ENCODE measurements at regions not wholly inside any gene's neighbourhood (a gene's known extent, or its start where the extent isn't known, plus 50 kb on each side); places are given as distances from the start of the nearest gene placed in this dataset.

DNA sequence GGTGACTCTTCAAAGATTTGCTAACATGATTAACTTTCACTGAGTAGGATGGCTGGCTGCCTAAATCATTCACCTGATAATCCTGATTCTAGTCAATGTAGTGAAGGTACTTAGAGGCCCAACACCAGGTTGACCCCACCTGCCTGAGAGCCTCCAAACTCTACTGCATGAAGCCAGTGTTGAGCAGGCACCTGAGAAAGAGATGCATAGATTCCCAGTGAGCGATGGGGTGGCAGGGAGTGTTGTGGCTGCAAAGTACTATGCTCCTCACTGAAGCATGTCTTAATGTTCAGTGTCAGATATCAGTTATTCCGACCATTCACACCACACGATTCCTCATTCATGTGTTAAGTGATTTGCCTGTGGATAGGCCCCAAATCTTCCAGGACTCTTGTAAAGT lies 804.4 kb downstream of the TLE4 start:
- no peaks in the 10 kb centered on the region for H3K9me3 ChIP-seq (ENCODE audit: control insufficient read depth, insufficient read depth, low read length)
- H3K36me3 ChIP-seq (ENCODE audit: control insufficient read depth, insufficient read depth, low read length), result no peaks in the 10 kb centered on the region
- no peaks in the 10 kb centered on the region for H3K27me3 ChIP-seq (ENCODE audit: control insufficient read depth, insufficient read depth, low read length)
- no peak overlapping the region for H3K4me3 ChIP-seq (ENCODE audit: low read depth, low read length)
- H3K9ac ChIP-seq (ENCODE audit: low read depth, low read length), result no peak overlapping the region
- peaks cover 10% of the 10 kb centered on the region for H3K4me1 ChIP-seq (ENCODE audit: control insufficient read depth, insufficient read depth, low read length)

DNA sequence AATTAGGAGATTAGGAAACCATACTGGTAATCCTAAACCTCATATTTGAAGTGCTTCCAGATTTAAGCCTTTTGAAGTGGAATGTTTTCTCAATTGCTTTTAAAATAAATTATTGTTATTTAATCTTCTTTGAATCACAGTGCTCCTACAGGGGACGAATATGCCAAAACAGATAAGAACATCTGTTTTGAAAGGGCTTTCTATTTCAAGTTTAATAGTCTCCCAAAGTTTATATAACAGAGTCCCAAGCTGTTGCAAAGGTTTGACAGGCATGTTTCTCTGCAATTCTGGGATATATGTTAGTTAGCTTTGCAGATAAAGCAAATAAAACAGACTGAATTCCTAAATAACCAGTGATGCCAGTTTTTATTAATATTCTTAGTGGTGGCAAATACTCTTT lies 803.7 kb downstream of the TLE4 start:
- H3K27me3 ChIP-seq (ENCODE audit: control insufficient read depth, insufficient read depth, low read length), result no peaks in the 10 kb centered on the region
- H3K9ac ChIP-seq (ENCODE audit: low read depth, low read length), result no peak overlapping the region
- no peak overlapping the region for H3K4me3 ChIP-seq (ENCODE audit: low read depth, low read length)
- H3K4me1 ChIP-seq (ENCODE audit: control insufficient read depth, insufficient read depth, low read length), result peaks cover 12% of the 10 kb centered on the region
- H3K9me3 ChIP-seq (ENCODE audit: control insufficient read depth, insufficient read depth, low read length), result no peaks in the 10 kb centered on the region
- no peaks in the 10 kb centered on the region for H3K36me3 ChIP-seq (ENCODE audit: control insufficient read depth, insufficient read depth, low read length)

DNA sequence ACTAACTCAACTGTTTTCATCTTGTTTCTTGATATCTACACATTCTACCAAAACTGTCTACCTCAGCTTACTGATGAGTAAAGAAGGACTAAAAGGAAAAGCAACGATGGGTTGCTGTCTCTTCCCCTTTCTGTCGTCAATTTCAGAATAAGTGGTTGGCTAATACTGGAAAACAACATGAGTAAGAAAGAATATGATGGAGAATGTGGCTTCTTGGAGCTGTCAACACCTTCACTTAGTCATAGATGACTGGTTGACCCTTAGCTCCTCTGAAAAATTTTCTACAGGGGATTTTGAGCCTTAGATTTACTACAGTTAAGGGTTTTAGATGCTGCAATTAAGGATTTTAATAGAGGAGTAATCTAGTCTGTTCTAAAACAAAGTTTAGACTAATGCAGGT lies 797.9 kb downstream of the TLE4 start:
- H3K4me3 ChIP-seq (ENCODE audit: low read depth, low read length), result no peak overlapping the region
- no peaks in the 10 kb centered on the region for H3K27me3 ChIP-seq (ENCODE audit: control insufficient read depth, insufficient read depth, low read length)
- no peak overlapping the region for H3K9ac ChIP-seq (ENCODE audit: low read depth, low read length)
- H3K4me1 ChIP-seq (ENCODE audit: control insufficient read depth, insufficient read depth, low read length), result peaks cover 8% of the 10 kb centered on the region
- H3K36me3 ChIP-seq (ENCODE audit: control insufficient read depth, insufficient read depth, low read length), result no peaks in the 10 kb centered on the region
- H3K9me3 ChIP-seq (ENCODE audit: control insufficient read depth, insufficient read depth, low read length), result no peaks in the 10 kb centered on the region

DNA sequence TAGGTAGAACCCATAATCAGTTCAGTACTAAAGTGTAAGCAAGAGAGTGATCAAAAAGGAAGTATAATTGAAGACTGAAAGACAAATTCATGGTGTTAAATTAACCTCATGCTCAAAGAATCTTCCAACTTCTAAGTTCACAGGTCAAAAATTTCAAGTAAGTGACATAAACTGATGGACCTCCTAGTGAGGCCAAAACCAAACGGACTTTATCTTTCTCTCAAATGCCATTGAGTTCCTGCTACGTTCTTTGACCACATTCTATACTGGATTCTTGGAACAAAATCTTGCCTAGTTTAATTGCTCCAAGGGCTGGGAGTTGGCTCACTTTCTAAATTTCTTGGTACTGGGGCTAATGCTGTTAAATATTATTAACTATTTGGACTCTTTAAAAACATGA lies 794.9 kb downstream of the TLE4 start:
- Histone ChIP-seq H3K27me3 (ENCODE audit: control insufficient read depth, insufficient read depth, low read length) (no peaks in the 10 kb centered on the region), H3K36me3 (ENCODE audit: control insufficient read depth, insufficient read depth, low read length) (no peaks in the 10 kb centered on the region), H3K4me1 (ENCODE audit: control insufficient read depth, insufficient read depth, low read length) (peaks cover 5% of the 10 kb centered on the region), H3K9me3 (ENCODE audit: control insufficient read depth, insufficient read depth, low read length) (no peaks in the 10 kb centered on the region), H3K9ac (ENCODE audit: low read depth, low read length) (no peak overlapping the region), H3K4me3 (ENCODE audit: low read depth, low read length) (no peak overlapping the region)

DNA sequence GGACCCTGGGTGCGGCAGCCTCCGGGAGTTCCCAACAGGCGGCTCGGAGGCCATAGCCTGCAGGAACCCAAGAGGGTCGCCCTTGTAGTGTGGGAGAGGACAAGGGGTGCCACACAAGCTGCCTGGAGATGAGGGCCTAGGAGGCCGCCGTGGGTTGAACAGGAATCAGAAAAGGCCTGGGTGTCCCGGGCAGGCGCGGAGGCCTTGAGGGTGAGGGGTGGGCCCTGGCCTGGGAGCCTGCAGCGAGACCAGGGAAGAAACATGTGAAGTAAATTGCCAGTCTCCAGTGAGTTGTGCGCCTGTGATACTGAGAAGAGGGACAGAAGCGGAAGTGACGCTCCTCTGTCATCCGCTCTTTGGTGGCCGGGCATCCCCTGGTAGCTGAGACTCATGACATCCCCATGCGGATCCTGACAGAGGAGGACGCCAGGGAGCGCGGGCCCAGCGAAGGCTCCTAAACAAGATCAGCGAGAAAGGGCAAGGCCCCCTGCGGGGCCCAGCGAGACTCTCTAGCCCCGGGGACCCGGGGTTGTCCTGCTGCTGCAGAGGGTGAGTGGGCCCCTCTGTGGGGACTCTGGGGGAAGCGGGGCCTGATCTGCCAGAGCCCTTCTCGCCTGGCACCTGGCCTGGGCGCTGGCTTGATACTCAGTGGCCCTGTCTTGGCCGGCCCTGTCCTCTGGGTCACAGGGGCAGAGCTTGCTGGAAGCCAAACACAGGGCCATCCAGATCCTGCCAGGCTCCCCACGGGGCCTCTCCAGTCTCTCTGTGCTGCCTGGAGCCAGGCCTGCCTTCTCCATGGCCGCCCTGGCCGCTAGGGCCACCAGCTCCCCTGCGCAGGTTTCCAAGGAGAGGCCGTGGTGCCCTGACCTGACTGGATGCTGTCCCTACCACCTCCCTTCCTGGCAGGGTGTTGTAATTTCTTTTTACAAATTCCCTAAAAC lies 788.4 kb downstream of the TLE4 start:
- no peaks in the 10 kb centered on the region for H3K27me3 ChIP-seq (ENCODE audit: control insufficient read depth, insufficient read depth, low read length)
- no peaks in the 10 kb centered on the region for H3K9me3 ChIP-seq (ENCODE audit: control insufficient read depth, insufficient read depth, low read length)
- H3K9ac ChIP-seq (ENCODE audit: low read depth, low read length), result no peak overlapping the region
- H3K4me1 ChIP-seq (ENCODE audit: control insufficient read depth, insufficient read depth, low read length), result no peaks in the 10 kb centered on the region
- no peak overlapping the region for H3K4me3 ChIP-seq (ENCODE audit: low read depth, low read length)
- no peaks in the 10 kb centered on the region for H3K36me3 ChIP-seq (ENCODE audit: control insufficient read depth, insufficient read depth, low read length)

DNA sequence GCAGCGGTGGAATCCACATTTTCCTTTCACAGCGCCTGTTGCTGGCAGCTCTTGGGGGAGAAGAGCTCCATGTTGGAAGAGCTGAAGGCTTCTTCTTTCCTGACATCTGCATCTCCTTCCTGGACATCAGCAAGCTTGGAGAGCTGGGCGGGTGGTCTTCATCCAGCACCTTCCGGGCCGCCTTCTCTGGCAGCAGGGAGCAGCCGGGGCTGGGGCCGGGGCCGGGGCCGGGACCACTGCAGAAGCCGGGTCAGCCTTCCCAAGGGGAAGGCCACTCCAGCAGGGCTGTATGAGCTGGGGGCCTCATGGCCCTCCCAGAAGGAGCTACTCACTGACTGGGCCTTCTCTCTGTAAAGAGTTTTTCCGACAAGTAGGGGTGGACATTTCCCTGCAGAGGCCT lies 787.5 kb downstream of the TLE4 start:
- H3K27me3 ChIP-seq (ENCODE audit: control insufficient read depth, insufficient read depth, low read length), result no peaks in the 10 kb centered on the region
- no peak overlapping the region for H3K4me3 ChIP-seq (ENCODE audit: low read depth, low read length)
- H3K9me3 ChIP-seq (ENCODE audit: control insufficient read depth, insufficient read depth, low read length), result no peaks in the 10 kb centered on the region
- no peak overlapping the region for H3K9ac ChIP-seq (ENCODE audit: low read depth, low read length)
- H3K4me1 ChIP-seq (ENCODE audit: control insufficient read depth, insufficient read depth, low read length), result no peaks in the 10 kb centered on the region
- no peaks in the 10 kb centered on the region for H3K36me3 ChIP-seq (ENCODE audit: control insufficient read depth, insufficient read depth, low read length)

DNA sequence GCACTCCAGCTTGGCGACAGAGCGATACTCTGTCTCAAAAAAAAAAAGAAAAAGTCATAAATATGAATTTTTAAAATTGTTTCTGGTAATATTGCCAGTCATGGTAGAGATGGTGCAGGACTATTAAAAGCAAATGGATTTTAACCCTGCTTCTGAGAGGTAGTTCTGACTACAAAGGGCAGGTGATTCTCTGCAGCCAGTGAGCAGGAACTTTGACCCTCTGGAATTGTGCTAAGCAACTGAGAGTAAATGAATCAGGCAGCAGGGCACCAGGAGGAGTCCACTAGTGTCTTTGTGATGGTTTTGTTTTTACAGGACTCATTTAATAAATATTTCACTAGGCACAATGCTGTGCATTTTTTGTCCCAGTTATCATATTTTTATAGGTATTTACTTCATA lies 781.2 kb downstream of the TLE4 start:
- no peak overlapping the region for H3K4me3 ChIP-seq (ENCODE audit: low read depth, low read length)
- H3K9ac ChIP-seq (ENCODE audit: low read depth, low read length), result no peak overlapping the region
- no peaks in the 10 kb centered on the region for H3K36me3 ChIP-seq (ENCODE audit: control insufficient read depth, insufficient read depth, low read length)
- no peaks in the 10 kb centered on the region for H3K4me1 ChIP-seq (ENCODE audit: control insufficient read depth, insufficient read depth, low read length)
- no peaks in the 10 kb centered on the region for H3K27me3 ChIP-seq (ENCODE audit: control insufficient read depth, insufficient read depth, low read length)
- H3K9me3 ChIP-seq (ENCODE audit: control insufficient read depth, insufficient read depth, low read length), result no peaks in the 10 kb centered on the region

DNA sequence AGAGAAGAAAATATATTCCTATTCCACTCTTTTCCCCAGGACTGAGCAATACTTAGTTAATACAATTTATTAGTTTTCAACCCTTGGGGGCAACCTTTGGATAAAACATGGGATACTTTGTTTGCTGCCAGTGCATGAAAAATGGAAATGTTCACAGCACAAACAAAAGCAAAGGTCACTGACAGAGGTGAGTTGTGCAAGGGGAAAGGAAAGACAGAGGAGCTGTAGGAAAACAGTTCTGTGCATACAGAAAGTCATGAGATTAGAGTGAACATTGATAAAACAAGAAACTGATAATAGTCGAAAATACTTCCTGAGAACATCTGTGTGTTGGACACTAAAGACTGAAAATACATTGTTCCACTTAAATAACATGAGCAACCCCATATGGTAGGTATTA lies 779.8 kb downstream of the TLE4 start:
- no peaks in the 10 kb centered on the region for H3K9me3 ChIP-seq (ENCODE audit: control insufficient read depth, insufficient read depth, low read length)
- no peaks in the 10 kb centered on the region for H3K4me1 ChIP-seq (ENCODE audit: control insufficient read depth, insufficient read depth, low read length)
- no peaks in the 10 kb centered on the region for H3K36me3 ChIP-seq (ENCODE audit: control insufficient read depth, insufficient read depth, low read length)
- no peak overlapping the region for H3K9ac ChIP-seq (ENCODE audit: low read depth, low read length)
- no peak overlapping the region for H3K4me3 ChIP-seq (ENCODE audit: low read depth, low read length)
- H3K27me3 ChIP-seq (ENCODE audit: control insufficient read depth, insufficient read depth, low read length), result no peaks in the 10 kb centered on the region

DNA sequence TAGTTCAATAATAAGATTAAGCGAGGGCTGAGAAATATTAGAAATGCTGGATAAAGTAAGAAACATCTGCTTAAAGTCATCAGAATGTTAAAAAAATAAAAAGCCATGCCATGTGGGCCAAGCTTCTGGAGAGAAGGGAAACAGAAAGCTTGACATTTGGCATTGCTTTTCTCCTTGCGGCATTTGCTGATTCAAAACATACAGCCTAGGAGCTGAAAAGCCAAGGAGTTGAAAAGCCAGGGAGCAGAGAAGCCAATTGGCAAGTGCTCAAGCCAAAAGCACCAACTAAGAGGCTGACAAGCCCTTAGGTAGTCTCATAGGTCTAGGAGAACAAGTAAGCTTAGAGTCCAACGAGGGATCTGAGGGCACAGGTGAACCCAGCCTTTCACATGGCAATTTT lies 754.3 kb downstream of the TLE4 start:
- Histone ChIP-seq H3K4me3 (ENCODE audit: low read depth, low read length) (no peak overlapping the region), H3K4me1 (ENCODE audit: control insufficient read depth, insufficient read depth, low read length) (no peaks in the 10 kb centered on the region), H3K9ac (ENCODE audit: low read depth, low read length) (no peak overlapping the region), H3K27me3 (ENCODE audit: control insufficient read depth, insufficient read depth, low read length) (no peaks in the 10 kb centered on the region), H3K36me3 (ENCODE audit: control insufficient read depth, insufficient read depth, low read length) (no peaks in the 10 kb centered on the region), H3K9me3 (ENCODE audit: control insufficient read depth, insufficient read depth, low read length) (peaks cover 2% of the 10 kb centered on the region)

DNA sequence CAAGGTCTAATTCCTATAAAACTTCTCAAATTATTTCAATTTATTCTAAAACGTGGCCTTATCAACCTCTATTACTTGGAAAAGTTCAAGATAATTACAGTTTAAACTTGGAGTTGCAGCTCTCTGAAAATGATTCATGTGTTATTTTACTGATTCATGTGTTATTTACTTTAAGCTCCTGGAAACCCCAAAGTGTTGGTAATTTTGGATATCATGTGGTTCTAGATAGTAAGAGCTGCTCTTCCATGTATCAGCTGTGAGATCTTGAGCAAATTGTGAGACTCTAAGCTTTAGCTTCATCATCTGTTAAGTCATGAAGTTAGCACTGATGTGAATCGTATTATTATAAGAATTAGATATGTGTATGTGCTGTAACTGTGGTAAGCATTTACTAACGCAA lies 749.2 kb downstream of the TLE4 start:
- no peaks in the 10 kb centered on the region for H3K4me1 ChIP-seq (ENCODE audit: control insufficient read depth, insufficient read depth, low read length)
- no peaks in the 10 kb centered on the region for H3K36me3 ChIP-seq (ENCODE audit: control insufficient read depth, insufficient read depth, low read length)
- no peak overlapping the region for H3K9ac ChIP-seq (ENCODE audit: low read depth, low read length)
- no peaks in the 10 kb centered on the region for H3K9me3 ChIP-seq (ENCODE audit: control insufficient read depth, insufficient read depth, low read length)
- no peak overlapping the region for H3K4me3 ChIP-seq (ENCODE audit: low read depth, low read length)
- no peaks in the 10 kb centered on the region for H3K27me3 ChIP-seq (ENCODE audit: control insufficient read depth, insufficient read depth, low read length)

DNA sequence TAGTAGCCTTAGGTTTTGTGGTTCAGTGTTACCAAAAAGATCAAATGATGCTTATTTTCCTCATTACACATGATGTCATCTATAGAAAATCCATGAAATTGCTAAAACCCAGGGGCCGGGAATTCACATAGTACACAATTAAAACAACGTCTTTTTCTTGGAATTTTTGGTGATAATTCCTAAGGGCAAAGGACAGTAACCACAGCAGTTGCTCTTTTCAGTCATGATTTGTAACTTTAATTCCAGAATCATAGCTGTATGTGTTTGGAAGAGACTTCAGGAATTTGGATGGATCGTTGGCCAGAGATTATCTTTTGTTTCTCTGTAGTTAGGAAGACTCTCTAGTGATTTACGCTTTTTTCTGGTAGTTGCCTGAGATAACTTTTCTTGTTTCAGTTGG lies 748.7 kb downstream of the TLE4 start:
- no peak overlapping the region for H3K4me3 ChIP-seq (ENCODE audit: low read depth, low read length)
- no peaks in the 10 kb centered on the region for H3K36me3 ChIP-seq (ENCODE audit: control insufficient read depth, insufficient read depth, low read length)
- no peaks in the 10 kb centered on the region for H3K4me1 ChIP-seq (ENCODE audit: control insufficient read depth, insufficient read depth, low read length)
- H3K9me3 ChIP-seq (ENCODE audit: control insufficient read depth, insufficient read depth, low read length), result no peaks in the 10 kb centered on the region
- no peak overlapping the region for H3K9ac ChIP-seq (ENCODE audit: low read depth, low read length)
- no peaks in the 10 kb centered on the region for H3K27me3 ChIP-seq (ENCODE audit: control insufficient read depth, insufficient read depth, low read length)

DNA sequence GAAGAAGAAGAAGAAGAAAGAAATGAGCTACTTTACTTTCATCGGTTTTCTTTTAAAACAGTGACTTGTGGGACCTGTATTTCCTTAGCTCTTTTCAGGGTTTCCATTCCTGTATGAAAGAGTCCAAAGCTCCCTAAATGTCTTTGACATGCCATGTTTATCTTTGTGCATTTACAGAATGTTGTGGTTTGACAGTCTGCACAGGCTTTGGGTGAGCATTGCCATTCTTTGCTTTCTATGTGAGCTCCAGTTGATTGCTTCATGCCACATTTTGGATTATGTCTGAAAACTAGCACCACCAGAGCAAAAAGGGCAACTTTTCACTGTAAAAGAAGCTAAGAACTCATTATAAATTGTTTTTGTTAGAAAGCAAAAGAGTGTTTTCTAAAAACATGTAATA lies 733.4 kb downstream of the TLE4 start:
- Histone ChIP-seq H3K4me1 (ENCODE audit: control insufficient read depth, insufficient read depth, low read length) (no peaks in the 10 kb centered on the region), H3K9me3 (ENCODE audit: control insufficient read depth, insufficient read depth, low read length) (no peaks in the 10 kb centered on the region), H3K36me3 (ENCODE audit: control insufficient read depth, insufficient read depth, low read length) (no peaks in the 10 kb centered on the region), H3K4me3 (ENCODE audit: low read depth, low read length) (no peak overlapping the region), H3K27me3 (ENCODE audit: control insufficient read depth, insufficient read depth, low read length) (no peaks in the 10 kb centered on the region), H3K9ac (ENCODE audit: low read depth, low read length) (no peak overlapping the region)

Data from iPS-15b (cell line).